PC-3 (cell line): ENCODE measurements at regions not wholly inside any gene's neighbourhood (a gene's known extent, or its start where the extent isn't known, plus 50 kb on each side); places are given as distances from the start of the nearest gene placed in this dataset.

ENCODE experiments used
- ATAC-seq: fragments of 200-7000 bp; cut with Tn5 transposase; 2 replicates; pipeline ENCODE4 v1.9.1; 2020; ENCODE audit warnings: mild to moderate bottlenecking, moderate library complexity
- BruUV-seq: library from RNA; stranded (reverse); fragments of 400-500 nt; replicated peaks from 2 replicates; lab custom pipeline; 2021; lab: Mats Ljungman, UMichigan
- CTCF ChIA-PET: fragments of 300-600 bp; sonication (Branson Sonifier 250); formaldehyde crosslinking; loops from one replicate; lab custom pipeline; 2022; ENCODE audit warnings: antibody characterized with exemption; lab: Charles Lee
- POLR2A ChIA-PET: fragments of 300-600 bp; sonication (Branson Sonifier 250); formaldehyde crosslinking; loops from one replicate; lab custom pipeline; 2022; ENCODE audit warnings: antibody characterized with exemption; ENCODE audit not compliant: unreplicated experiment; lab: Charles Lee
- DNase-seq: peaks from one replicate; pipeline ENCODE4 v3.0.0-alpha.2; 2015
- H2AFZ ChIP-seq: fragments of 300-600 bp; sonication (generic); 2 replicates; pipeline ENCODE4 v1.6.0; 2016; ENCODE audit warnings: antibody characterized with exemption, low read length
- H3F3A ChIP-seq: fragments of 300-600 bp; sonication (generic); one replicate; pipeline ENCODE4 v1.6.0; 2017; ENCODE audit warnings: antibody characterized with exemption, low read length, control low read depth, mild to moderate bottlenecking; ENCODE audit not compliant: unreplicated experiment
- H3K27ac ChIP-seq: fragments of 300-600 bp; sonication (generic); 2 replicates; pipeline ENCODE4 v1.5.1; 2016; ENCODE audit warnings: mild to moderate bottlenecking, low read length
- H3K27me3 ChIP-seq: fragments of 300-600 bp; sonication (generic); 2 replicates; pipeline ENCODE4 v1.6.1; 2016; ENCODE audit warnings: low read length, mixed read lengths
- H3K36me3 ChIP-seq: fragments of 300-600 bp; sonication (generic); 2 replicates; pipeline ENCODE4 v1.6.1; 2016; ENCODE audit warnings: low read depth, mixed run types, low read length, mixed read lengths
- H3K4me1 ChIP-seq: fragments of 300-600 bp; sonication (generic); 2 replicates; pipeline ENCODE4 v1.5.1; 2016; ENCODE audit warnings: low read length; ENCODE audit not compliant: insufficient read depth
- H3K4me2 ChIP-seq: fragments of 300-600 bp; sonication (generic); 2 replicates; pipeline ENCODE4 v1.6.0; 2016; ENCODE audit warnings: low read length
- H3K4me3 ChIP-seq: fragments of 300-600 bp; sonication (generic); 2 replicates; pipeline ENCODE4 v1.5.1; 2016; ENCODE audit warnings: mild to moderate bottlenecking, low read length, mixed read lengths
- H3K79me2 ChIP-seq: fragments of 300-600 bp; sonication (generic); 2 replicates; pipeline ENCODE4 v1.6.1; 2017; ENCODE audit warnings: low read length, mixed read lengths
- H3K9ac ChIP-seq: fragments of 300-600 bp; sonication (generic); 2 replicates; pipeline ENCODE4 v1.6.0; 2016; ENCODE audit warnings: mild to moderate bottlenecking, low read length
- H3K9me2 ChIP-seq: fragments of 300-600 bp; sonication (generic); replicated peaks from 2 replicates; pipeline ENCODE4 v1.6.1; 2016; ENCODE audit warnings: mixed run types, low read length, mixed read lengths
- H3K9me3 ChIP-seq: fragments of 300-600 bp; sonication (generic); 2 replicates; pipeline ENCODE4 v1.6.1; 2016; ENCODE audit warnings: low read length, mixed read lengths
- H4K20me1 ChIP-seq: fragments of 300-600 bp; sonication (generic); 2 replicates; pipeline ENCODE4 v1.6.1; 2016; ENCODE audit warnings: low read length, mixed read lengths
- EZH2 ChIP-seq: fragments of 300-600 bp; sonication (generic); IDR thresholded peaks from one replicate; pipeline ENCODE4 v1.6.1; 2017; ENCODE audit warnings: antibody characterized with exemption, mild to moderate bottlenecking, low read length; ENCODE audit not compliant: unreplicated experiment
- EZH2phosphoT487 ChIP-seq: fragments of 300-600 bp; sonication (generic); IDR thresholded peaks from 2 replicates; pipeline ENCODE4 v1.6.1; 2018; ENCODE audit warnings: mild to moderate bottlenecking, antibody characterized with exemption, low read length, borderline replicate concordance
- intact Hi-C: fragments of 100-400 bp; cut with micrococcal nuclease; formaldehyde crosslinking; loops from 2 replicates; pipeline ENCODE4 v1.9.0; 2023
- TF ChIP-seq, protein P1 (sequence below): fragments of 300-600 bp; sonication (generic); conservative IDR thresholded peaks from 2 replicates; pipeline ENCODE4 v1.5.1; 2017; ENCODE audit warnings: antibody characterized with exemption, low read depth, mild to moderate bottlenecking, low read length

DNA sequence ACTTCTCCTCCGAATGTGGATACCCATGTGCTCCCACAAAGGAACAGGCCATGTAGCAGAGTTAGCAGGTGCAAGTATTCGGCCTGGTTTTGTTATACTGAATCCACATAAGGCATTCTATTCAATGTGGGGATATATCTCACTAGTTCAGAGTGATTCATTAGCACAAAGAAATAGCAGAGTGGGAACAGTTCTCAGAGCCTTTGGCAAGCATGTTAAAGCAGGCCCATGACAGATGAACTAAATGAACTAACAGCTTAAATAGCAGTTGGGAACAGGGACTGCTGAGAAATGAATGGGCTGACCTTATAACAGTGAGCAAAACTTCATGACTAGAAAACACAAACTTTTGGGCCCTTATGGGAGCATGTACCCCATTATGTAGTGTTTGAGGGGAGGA is 352.0 kb downstream of the FLRT2 start:
- H3K4me2 ChIP-seq: no peak overlapping the region
- ATAC-seq: no peak

DNA sequence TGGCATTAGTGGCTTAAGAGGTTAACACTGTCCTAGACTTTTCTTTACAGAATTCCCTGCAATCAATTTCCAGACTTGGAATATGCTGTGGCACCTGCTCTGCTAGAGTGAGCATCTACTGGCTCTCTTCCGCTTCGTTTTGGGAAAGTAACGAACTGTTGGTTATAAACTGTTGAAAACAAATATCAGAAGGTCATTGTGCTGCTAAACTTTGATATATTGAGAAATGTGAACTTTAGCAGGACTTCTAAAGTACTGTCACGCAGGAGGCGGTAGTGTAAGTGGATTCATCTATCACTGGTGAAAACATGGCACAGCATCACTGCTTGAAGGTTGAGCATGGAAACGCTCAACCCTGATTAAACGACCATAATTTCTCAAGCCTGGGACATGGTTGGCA is 348.9 kb downstream of the FLRT2 start:
- POLR2A ChIA-PET: no interaction called here
- Histone ChIP-seq H3K79me2 (no peaks in the 10 kb centered on the region), H3K9me2 (no peaks in the 10 kb centered on the region), H2AFZ (no peak overlapping the region), H3K4me2 (no peak overlapping the region), H3K4me1 (no peaks in the 10 kb centered on the region), H3K9ac (no peak overlapping the region), H3K4me3 (no peak overlapping the region), H4K20me1 (no peaks in the 10 kb centered on the region), H3K9me3 (0 out of 2 replicates have a peak, but pooled peaks cover 4% of the 10 kb centered on the region), H3K27me3 (no peaks in the 10 kb centered on the region), H3K27ac (no peak overlapping the region), H3K36me3 (no peaks in the 10 kb centered on the region), H3F3A (no peaks in the 10 kb centered on the region)
- BruUV-seq: no TSS peak
- DNase-seq: no peak
- no peak for ATAC-seq
- TF ChIP-seq EZH2phosphoT487 (no peak), EZH2 (no peak)
- TF ChIP-seq, protein P1, sequence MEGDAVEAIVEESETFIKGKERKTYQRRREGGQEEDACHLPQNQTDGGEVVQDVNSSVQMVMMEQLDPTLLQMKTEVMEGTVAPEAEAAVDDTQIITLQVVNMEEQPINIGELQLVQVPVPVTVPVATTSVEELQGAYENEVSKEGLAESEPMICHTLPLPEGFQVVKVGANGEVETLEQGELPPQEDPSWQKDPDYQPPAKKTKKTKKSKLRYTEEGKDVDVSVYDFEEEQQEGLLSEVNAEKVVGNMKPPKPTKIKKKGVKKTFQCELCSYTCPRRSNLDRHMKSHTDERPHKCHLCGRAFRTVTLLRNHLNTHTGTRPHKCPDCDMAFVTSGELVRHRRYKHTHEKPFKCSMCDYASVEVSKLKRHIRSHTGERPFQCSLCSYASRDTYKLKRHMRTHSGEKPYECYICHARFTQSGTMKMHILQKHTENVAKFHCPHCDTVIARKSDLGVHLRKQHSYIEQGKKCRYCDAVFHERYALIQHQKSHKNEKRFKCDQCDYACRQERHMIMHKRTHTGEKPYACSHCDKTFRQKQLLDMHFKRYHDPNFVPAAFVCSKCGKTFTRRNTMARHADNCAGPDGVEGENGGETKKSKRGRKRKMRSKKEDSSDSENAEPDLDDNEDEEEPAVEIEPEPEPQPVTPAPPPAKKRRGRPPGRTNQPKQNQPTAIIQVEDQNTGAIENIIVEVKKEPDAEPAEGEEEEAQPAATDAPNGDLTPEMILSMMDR: no peak
- intact Hi-C loops: no loop called here
- CTCF ChIA-PET: no interaction called here

More for the DNA sequence above, 352.0 kb downstream of the FLRT2 start:
- Histone ChIP-seq H3K4me3 (no peak overlapping the region), H3K4me1 (no peaks in the 10 kb centered on the region), H3F3A (no peaks in the 10 kb centered on the region), H4K20me1 (no peaks in the 10 kb centered on the region), H3K79me2 (no peaks in the 10 kb centered on the region), H2AFZ (no peak overlapping the region), H3K27me3 (no peaks in the 10 kb centered on the region), H3K36me3 (no peaks in the 10 kb centered on the region), H3K27ac (no peak overlapping the region), H3K9ac (no peak overlapping the region), H3K9me2 (no peaks in the 10 kb centered on the region), H3K9me3 (no peaks in the 10 kb centered on the region)
- no peak for DNase-seq
- POLR2A ChIA-PET: no interaction called here
- TF ChIP-seq, protein P1: no peak
- TF ChIP-seq EZH2 (no peak), EZH2phosphoT487 (no peak)
- intact Hi-C loops: no loop called here
- no TSS peak for BruUV-seq
- CTCF ChIA-PET: no interaction called here

DNA sequence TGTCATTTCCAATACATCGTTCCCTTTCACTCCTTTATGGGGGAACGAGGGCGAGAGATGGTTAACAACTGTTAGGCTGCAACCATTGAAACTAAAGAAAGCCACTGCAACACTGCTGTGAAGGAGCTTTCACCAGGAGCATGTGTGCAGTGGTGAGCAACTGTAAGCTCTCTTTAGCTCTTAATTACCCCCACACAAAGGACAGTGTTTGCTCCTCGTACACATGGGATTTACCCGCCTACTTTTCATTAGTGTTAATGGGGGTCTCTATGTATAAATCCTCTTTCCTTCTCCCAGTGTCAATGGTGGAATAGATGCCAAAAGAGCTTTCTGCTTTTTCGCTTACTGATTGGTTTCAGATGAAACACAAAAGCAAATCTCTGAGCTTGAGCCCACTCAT is 343.1 kb downstream of the FLRT2 start:
- H3K4me3 ChIP-seq: no peak overlapping the region
- no peaks in the 10 kb centered on the region for H3K9me2 ChIP-seq
- no peak overlapping the region for H3K27ac ChIP-seq
- no peak overlapping the region for H3K9ac ChIP-seq
- H3K4me1 ChIP-seq: no peaks in the 10 kb centered on the region
- BruUV-seq: no TSS peak
- intact Hi-C loops: no loop called here
- H3K9me3 ChIP-seq: 0 out of 2 replicates have a peak, but pooled peaks cover 4% of the 10 kb centered on the region
- ChIA-PET CTCF (no interaction called here), POLR2A (interaction anchor here (0.5 kb wide), 1 partner anchor 75 kb away, joined by 6 read pairs; no protein-coding TSS in a partner anchor)
- ATAC-seq: no peak
- H2AFZ ChIP-seq: no peak overlapping the region
- no peaks in the 10 kb centered on the region for H3K27me3 ChIP-seq
- no peaks in the 10 kb centered on the region for H4K20me1 ChIP-seq
- no peak overlapping the region for H3K4me2 ChIP-seq
- DNase-seq: no peak
- no peaks in the 10 kb centered on the region for H3K36me3 ChIP-seq
- H3F3A ChIP-seq: no peaks in the 10 kb centered on the region
- H3K79me2 ChIP-seq: no peaks in the 10 kb centered on the region
- TF ChIP-seq EZH2: no peak
- no peak for TF ChIP-seq EZH2phosphoT487
- TF ChIP-seq, protein P1: no peak
